Testis (tissue), 2 donors: ENCODE measurements at regions not wholly inside any gene's neighbourhood (a gene's known extent, or its start where the extent isn't known, plus 50 kb on each side); places are given as distances from the start of the nearest gene placed in this dataset.
"Not testable (repeated sequence)": the region's sequence is repeated elsewhere in the genome, so short reads cannot be mapped to it uniquely, and the experiment has no call there.

Experiments used
- DNase-seq: peaks from one replicate; pipeline ENCODE4 v3.0.0-alpha.2; 2019
- H3K27ac ChIP-seq, 2 donors: fragments of 200-600 bp; sonication (generic); one replicate each; pipeline ENCODE4 v1.5.1; 2019
- H3K27me3 ChIP-seq: fragments of 200-600 bp; sonication (generic); one replicate; pipeline ENCODE4 v1.5.1; 2019
- H3K36me3 ChIP-seq: fragments of 200-600 bp; sonication (generic); one replicate; pipeline ENCODE4 v1.5.1; 2017; ENCODE audit warnings: low read depth; ENCODE audit errors: missing control alignments
- H3K4me1 ChIP-seq: fragments of 200-600 bp; sonication (generic); one replicate; pipeline ENCODE4 v1.5.1; 2019
- H3K4me3 ChIP-seq, 2 donors: fragments of 200-600 bp; sonication (generic); one replicate each; pipeline ENCODE4 v1.5.1; 2017 to 2019
- H3K9me3 ChIP-seq: fragments of 200-600 bp; sonication (generic); one replicate; pipeline ENCODE4 v1.5.1; 2017
- CTCF ChIP-seq, 3 experiments: fragments of 450-650 bp in 2 of 3; fragments of 200-600 bp in 1 of 3; sonication (generic) in 1 of 3; IDR thresholded peaks; one replicate each; pipeline ENCODE4 v1.5.1; 2016 to 2019; ENCODE audit warnings: antibody characterized with exemption in 3 of 3, mild to moderate bottlenecking in 2 of 3, moderate library complexity in 1 of 3
- POLR2A ChIP-seq: fragments of 450-650 bp; IDR thresholded peaks from one replicate; pipeline ENCODE4 v1.6.1; 2017; ENCODE audit warnings: antibody characterized with exemption, mild to moderate bottlenecking, moderate library complexity
- WGBS, 2 donors: methylation state at CpG; one replicate each; pipeline ENCODE4 v1.1.5; 2018; 5-methylcytosine and 5-hydroxymethylcytosine counted together
- intact Hi-C: fragments of 100-400 bp; cut with DNase I; formaldehyde crosslinking; loops from one replicate; pipeline ENCODE4 v1.15.1; 2023; ENCODE audit warnings: low total_unique reads

- 31 to 53% methylated on average over 1 of the region's 1 CpG for WGBS, 2 donors
Measured at GRCh38 chr11:96736601-96737000, 346.8 kb downstream of the JRKL start.

GRCh38 chr11:96738311-96738710, 348.5 kb downstream of the JRKL start:
- Histone ChIP-seq H3K27ac (no peak overlapping the region), H3K36me3 (no peaks in the 10 kb centered on the region), H3K4me1 (no peaks in the 10 kb centered on the region), H3K4me3 (no peak overlapping the region), H3K9me3 (no peaks in the 10 kb centered on the region), H3K27me3 (no peaks in the 10 kb centered on the region)
- DNase-seq = no peak
- intact Hi-C loops = no loop called here
- WGBS, 2 donors = 100% methylated on average over 2 to 3 of the region's 3 CpGs
- TF ChIP-seq CTCF (IDR thresholded peaks at IDR 0.05) = no peak
- no peak for TF ChIP-seq POLR2A

More at GRCh38 chr11:96736601-96737000, 346.8 kb downstream of the JRKL start:
- no peaks in the 10 kb centered on the region for H3K27me3 ChIP-seq
- DNase-seq = no peak
- H3K4me1 ChIP-seq = no peaks in the 10 kb centered on the region
- no peaks in the 10 kb centered on the region for H3K9me3 ChIP-seq
- intact Hi-C loops = no loop called here
- no peak overlapping the region for H3K27ac ChIP-seq
- no peak overlapping the region for H3K4me3 ChIP-seq
- TF ChIP-seq POLR2A = no peak
- no peak for TF ChIP-seq CTCF (IDR thresholded peaks at IDR 0.05)
- H3K36me3 ChIP-seq = no peaks in the 10 kb centered on the region

GRCh38 chr11:96741068-96741467, 351.3 kb downstream of the JRKL start:
- no peak overlapping the region for H3K27ac ChIP-seq
- DNase-seq = no peak
- H3K4me1 ChIP-seq = no peaks in the 10 kb centered on the region
- H3K27me3 ChIP-seq = no peaks in the 10 kb centered on the region
- 85% methylated on average over 5 of the region's 5 CpGs for WGBS, 2 donors
- TF ChIP-seq CTCF (IDR thresholded peaks at IDR 0.05) = no peak
- no peak for TF ChIP-seq POLR2A
- no peaks in the 10 kb centered on the region for H3K36me3 ChIP-seq
- no peak overlapping the region for H3K4me3 ChIP-seq
- intact Hi-C loops = no loop called here
- no peaks in the 10 kb centered on the region for H3K9me3 ChIP-seq

- intact Hi-C loops = no loop called here
- H3K36me3 ChIP-seq = no peaks in the 10 kb centered on the region
- H3K4me1 ChIP-seq = peaks cover 5% of the 10 kb centered on the region
- TF ChIP-seq POLR2A (no peak), CTCF (IDR thresholded peaks at IDR 0.05) (no peak)
- 0 to 79% methylated on average over 1 of the region's 1 CpG for WGBS, 2 donors
- no peaks in the 10 kb centered on the region for H3K27me3 ChIP-seq
- H3K9me3 ChIP-seq = no peaks in the 10 kb centered on the region
- H3K27ac ChIP-seq = no peak overlapping the region
- no peak for DNase-seq
- H3K4me3 ChIP-seq = no peak overlapping the region
Measured at GRCh38 chr11:96744697-96745096, 354.9 kb downstream of the JRKL start.

- H3K27ac ChIP-seq = peak overlapping the region in 1 of 2 donors; percentile 9
- WGBS, 2 donors = 49 to 50% methylated on average over 2 of the region's 2 CpGs
- TF ChIP-seq POLR2A (no peak), CTCF (IDR thresholded peaks at IDR 0.05) (no peak)
Measured at GRCh38 chr11:96748639-96749370, 359.0 kb downstream of the JRKL start.

GRCh38 chr11:96751807-96752206, 362.0 kb downstream of the JRKL start:
- 97 to 98% methylated on average over 2 of the region's 2 CpGs for WGBS, 2 donors
- H3K4me1 ChIP-seq, H3K36me3 ChIP-seq, intact Hi-C loops, H3K27me3 ChIP-seq, H3K4me3 ChIP-seq, H3K9me3 ChIP-seq, H3K27ac ChIP-seq, DNase-seq: not testable (repeated sequence)

More at GRCh38 chr11:96748639-96749370, 359.0 kb downstream of the JRKL start:
- intact Hi-C loops = no loop called here
- Histone ChIP-seq H3K4me1 (peaks cover 5% of the 10 kb centered on the region), H3K27me3 (no peaks in the 10 kb centered on the region), H3K4me3 (no peak overlapping the region), H3K36me3 (no peaks in the 10 kb centered on the region), H3K9me3 (no peaks in the 10 kb centered on the region)
- no peak for DNase-seq
